G401 (cell line): ENCODE measurements at regions not wholly inside any gene's neighbourhood (a gene's known extent, or its start where the extent isn't known, plus 50 kb on each side); places are given as distances from the start of the nearest gene placed in this dataset.
"Not testable (repeated sequence)": the region's sequence is repeated elsewhere in the genome, so short reads cannot be mapped to it uniquely, and the experiment has no call there.

Experiments used
- DNase-seq: peaks from one replicate; pipeline ENCODE4 v3.0.0-alpha.2; 2015; ENCODE audit warnings: low spot score
- in situ Hi-C: cut with HindIII; loops from 2 replicates; pipeline ENCODE4 v1.10.0; 2016; ENCODE audit warnings: low sequenced_read_pairs, mixed read lengths

GRCh38 chr9:104195142-104195541, 101.0 kb downstream of the SMC2 start:
- DNase-seq, in situ Hi-C loops: not testable (repeated sequence)

- DNase-seq, result no peak
- in situ Hi-C loops, result no loop called here
These were observed 106.4 kb downstream of the SMC2 start for GRCh38 chr9:104200456-104200994.

GRCh38 chr9:104206766-104207165, 112.7 kb downstream of the SMC2 start:
- in situ Hi-C loops, result no loop called here
- DNase-seq, result no peak

- DNase-seq, result no peak
- in situ Hi-C loops, result no loop called here
These were observed 115.3 kb downstream of the SMC2 start for GRCh38 chr9:104209387-104209786.

GRCh38 chr9:104227108-104227507, 133.0 kb downstream of the SMC2 start:
- in situ Hi-C loops, result no loop called here
- DNase-seq, result no peak

GRCh38 chr9:104232781-104233341, 138.8 kb downstream of the SMC2 start:
- in situ Hi-C loops, result no loop called here
- DNase-seq, result no peak

- in situ Hi-C loops, result no loop called here
- no peak for DNase-seq
These were observed 139.3 kb downstream of the SMC2 start for GRCh38 chr9:104233366-104233765.

GRCh38 chr9:104234632-104235337, 140.7 kb downstream of the SMC2 start:
- DNase-seq, in situ Hi-C loops: not testable (repeated sequence)

GRCh38 chr9:104235347-104236120, 141.4 kb downstream of the SMC2 start:
- in situ Hi-C loops, DNase-seq: not testable (repeated sequence)

- DNase-seq, result no peak
- in situ Hi-C loops, result no loop called here
These were observed 144.6 kb downstream of the SMC2 start for GRCh38 chr9:104238668-104239067.

- in situ Hi-C loops, result no loop called here
- no peak for DNase-seq
These were observed 146.8 kb downstream of the SMC2 start for GRCh38 chr9:104240890-104241289.

GRCh38 chr9:104245925-104246324, 151.8 kb downstream of the SMC2 start:
- in situ Hi-C loops, result no loop called here

GRCh38 chr9:104247899-104248460, 153.9 kb downstream of the SMC2 start:
- DNase-seq, result no peak
- in situ Hi-C loops, result no loop called here

More at GRCh38 chr9:104245925-104246324, 151.8 kb downstream of the SMC2 start:
- no peak for DNase-seq

GRCh38 chr9:104256031-104256695, 162.1 kb downstream of the SMC2 start:
- in situ Hi-C loops, result no loop called here
- no peak for DNase-seq

- in situ Hi-C loops, result no loop called here
These were observed 162.6 kb downstream of the SMC2 start for GRCh38 chr9:104256696-104257062.

GRCh38 chr9:104258296-104259011, 164.3 kb downstream of the SMC2 start:
- in situ Hi-C loops, result no loop called here

More at GRCh38 chr9:104256696-104257062, 162.6 kb downstream of the SMC2 start:
- DNase-seq, result no peak

GRCh38 chr9:104260004-104260403, 165.9 kb downstream of the SMC2 start:
- in situ Hi-C loops, result no loop called here
- DNase-seq, result no peak

More at GRCh38 chr9:104258296-104259011, 164.3 kb downstream of the SMC2 start:
- DNase-seq, result no peak

- in situ Hi-C loops, result no loop called here
- DNase-seq, result no peak
These were observed 169.8 kb downstream of the SMC2 start for GRCh38 chr9:104263942-104264341.

- DNase-seq, result no peak
- in situ Hi-C loops, result no loop called here
These were observed 170.3 kb downstream of the SMC2 start for GRCh38 chr9:104264431-104264830.
